SHP77 treated with DMSO at 0.1 percent for 48 hours (cell line): ENCODE measurements at regions not wholly inside any gene's neighbourhood (a gene's known extent, or its start where the extent isn't known, plus 50 kb on each side); places are given as distances from the start of the nearest gene placed in this dataset.

ENCODE experiments used
- DNase-seq: peaks from one replicate; lab custom pipeline; 2025; lab: John Stamatoyannopoulos, UW

- no peak for DNase-seq
Observed at GRCh38 chrX:39504850-39505259, 592.9 kb downstream of the BCOR start.

GRCh38 chrX:39506131-39506530 is 591.6 kb downstream of the BCOR start:
- no peak for DNase-seq

GRCh38 chrX:39507034-39507433 is 590.7 kb downstream of the BCOR start:
- DNase-seq: no peak

GRCh38 chrX:39507617-39508299 is 590.0 kb downstream of the BCOR start:
- no peak for DNase-seq

GRCh38 chrX:39508300-39508692 is 589.5 kb downstream of the BCOR start:
- DNase-seq: no peak

- DNase-seq: no peak
Observed at GRCh38 chrX:39509157-39509556, 588.6 kb downstream of the BCOR start.

- DNase-seq: no peak
Observed at GRCh38 chrX:39513836-39514235, 583.9 kb downstream of the BCOR start.

- DNase-seq: no peak
Observed at GRCh38 chrX:39514801-39515200, 583.0 kb downstream of the BCOR start.

GRCh38 chrX:39516427-39516841 is 581.3 kb downstream of the BCOR start:
- DNase-seq: no peak

- DNase-seq: no peak
Observed at GRCh38 chrX:39518476-39519029, 579.2 kb downstream of the BCOR start.

- DNase-seq: no peak
Observed at GRCh38 chrX:39519030-39519488, 578.7 kb downstream of the BCOR start.

- DNase-seq: no peak
Observed at GRCh38 chrX:39519566-39520301, 578.0 kb downstream of the BCOR start.

GRCh38 chrX:39525758-39526157 is 572.0 kb downstream of the BCOR start:
- no peak for DNase-seq

- DNase-seq: no peak
Observed at GRCh38 chrX:39527025-39527424, 570.7 kb downstream of the BCOR start.

- DNase-seq: no peak
Observed at GRCh38 chrX:39528161-39528916, 569.4 kb downstream of the BCOR start.

GRCh38 chrX:39532761-39533160 is 565.0 kb downstream of the BCOR start:
- no peak for DNase-seq

GRCh38 chrX:39534949-39535348 is 562.8 kb downstream of the BCOR start:
- DNase-seq: no peak

- DNase-seq: no peak
Observed at GRCh38 chrX:39536211-39536610, 561.5 kb downstream of the BCOR start.

- no peak for DNase-seq
Observed at GRCh38 chrX:39541881-39542280, 555.9 kb downstream of the BCOR start.

GRCh38 chrX:39542316-39542715 is 555.4 kb downstream of the BCOR start:
- DNase-seq: no peak

GRCh38 chrX:39550795-39551361 is 546.9 kb downstream of the BCOR start:
- no peak for DNase-seq

GRCh38 chrX:39551762-39552161 is 546.0 kb downstream of the BCOR start:
- DNase-seq: no peak
